Gastrocnemius medialis (tissue), 4 donors: ENCODE measurements at regions not wholly inside any gene's neighbourhood (a gene's known extent, or its start where the extent isn't known, plus 50 kb on each side); places are given as distances from the start of the nearest gene placed in this dataset.

Source experiments
- CTCF ChIP-seq, 5 experiments: fragments of 450-650 bp in 3 of 5; fragments of 200-600 bp in 2 of 5; sonication (generic) in 2 of 5; IDR thresholded peaks in 4 of 5; conservative IDR thresholded peaks in 1 of 5; 1 replicate in 4 of 5; 2 replicates in 1 of 5; pipeline ENCODE4 v1.5.1; 2016 to 2019; ENCODE audit warnings: antibody characterized with exemption in 5 of 5, mild to moderate bottlenecking in 3 of 5, moderate library complexity in 3 of 5
- POLR2A ChIP-seq, 2 donors: fragments of 450-650 bp; IDR thresholded peaks; one replicate each; pipeline ENCODE4 v1.6.1; 2017; ENCODE audit warnings: antibody characterized with exemption in 2 of 2, mild to moderate bottlenecking in 2 of 2, moderate library complexity in 2 of 2

DNA sequence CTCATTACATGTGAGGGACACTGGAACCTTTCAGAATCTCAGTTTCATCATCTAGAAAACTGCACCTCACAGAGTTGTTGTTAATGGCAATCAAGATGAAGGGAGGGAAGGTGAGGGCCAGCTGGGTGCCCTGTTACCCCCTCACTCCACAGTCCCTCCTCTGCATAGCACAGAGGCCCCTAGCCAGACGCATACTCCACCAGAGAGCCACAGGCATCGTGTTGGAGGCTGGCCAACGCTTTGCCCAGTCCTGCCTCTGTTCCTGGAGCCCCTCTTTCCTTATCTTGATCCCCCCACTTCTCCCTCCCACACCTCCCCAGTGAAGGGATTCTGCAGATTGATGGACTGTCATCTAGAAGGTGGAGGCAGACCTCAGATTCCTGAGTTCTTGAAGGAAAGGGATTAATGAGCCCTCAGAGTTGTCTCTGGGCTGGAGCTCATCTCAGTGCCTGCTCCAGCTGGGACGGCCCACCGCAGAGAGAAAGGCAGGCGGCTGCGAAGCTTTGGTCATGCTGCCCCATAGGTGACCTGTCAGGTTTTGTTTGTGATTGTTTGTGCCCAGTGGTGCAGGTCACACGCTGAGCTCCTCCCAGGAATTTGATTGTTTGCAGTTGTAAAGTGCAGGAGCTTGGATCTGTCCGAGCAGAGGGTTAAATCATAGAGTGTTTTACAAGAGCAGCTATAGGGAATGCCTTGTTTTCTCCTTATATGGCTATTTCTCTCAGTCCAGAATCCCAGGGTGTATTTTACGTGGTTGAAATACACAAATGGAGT, 487.3 kb downstream of the CCDC171 start:
- TF ChIP-seq CTCF (IDR thresholded peaks at IDR 0.05 in 4 of 5, conservative IDR thresholded peaks at IDR 0.05 in 1 of 5) = no peak
- no peak for TF ChIP-seq POLR2A (IDR thresholded peaks at IDR 0.05)
